Ovary (tissue), 3 donors: ENCODE measurements at regions not wholly inside any gene's neighbourhood (a gene's known extent, or its start where the extent isn't known, plus 50 kb on each side); places are given as distances from the start of the nearest gene placed in this dataset.

Experiments
- EP300 ChIP-seq: sonication (generic); formaldehyde crosslinking; IDR thresholded peaks from one replicate; pipeline ENCODE4 v1.6.1; 2017; ENCODE audit warnings: antibody characterized with exemption
- POLR2A ChIP-seq: fragments of 450-650 bp; IDR thresholded peaks from one replicate; pipeline ENCODE4 v1.6.1; 2017; ENCODE audit warnings: antibody characterized with exemption, mild to moderate bottlenecking, moderate library complexity
- TF ChIP-seq, protein P1 (sequence below), 3 donors: fragments of 450-650 bp in 2 of 3; fragments of 200-600 bp in 1 of 3; IDR thresholded peaks; one replicate each; pipeline versions ENCODE4 v1.5.1 to v1.8.0; 2016 to 2022; ENCODE audit warnings: antibody characterized with exemption in 3 of 3, mild to moderate bottlenecking in 1 of 3
- donor health status: DM: no; HTN: no; CAD: no.

DNA sequence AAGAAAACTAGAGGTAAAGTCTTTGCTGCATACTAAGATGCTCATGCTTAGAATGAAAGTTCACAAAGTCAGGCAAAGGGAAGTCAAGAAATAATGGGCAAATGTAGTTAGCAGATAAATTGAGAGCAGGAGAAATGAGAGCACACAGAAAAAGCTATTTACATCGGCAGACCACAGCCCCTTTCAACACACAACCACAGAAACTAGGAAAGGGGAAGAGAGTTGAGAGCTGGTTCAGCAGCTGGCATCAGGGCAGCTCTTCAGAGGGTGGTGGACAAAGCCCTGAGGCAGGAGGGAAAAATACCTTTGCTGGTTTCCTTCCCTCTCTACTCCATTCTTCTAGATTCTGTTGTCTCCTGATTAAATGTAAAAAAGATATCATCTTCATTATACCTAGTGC lies 95.4 kb upstream of the ANO4 start:
- TF ChIP-seq, protein P1, sequence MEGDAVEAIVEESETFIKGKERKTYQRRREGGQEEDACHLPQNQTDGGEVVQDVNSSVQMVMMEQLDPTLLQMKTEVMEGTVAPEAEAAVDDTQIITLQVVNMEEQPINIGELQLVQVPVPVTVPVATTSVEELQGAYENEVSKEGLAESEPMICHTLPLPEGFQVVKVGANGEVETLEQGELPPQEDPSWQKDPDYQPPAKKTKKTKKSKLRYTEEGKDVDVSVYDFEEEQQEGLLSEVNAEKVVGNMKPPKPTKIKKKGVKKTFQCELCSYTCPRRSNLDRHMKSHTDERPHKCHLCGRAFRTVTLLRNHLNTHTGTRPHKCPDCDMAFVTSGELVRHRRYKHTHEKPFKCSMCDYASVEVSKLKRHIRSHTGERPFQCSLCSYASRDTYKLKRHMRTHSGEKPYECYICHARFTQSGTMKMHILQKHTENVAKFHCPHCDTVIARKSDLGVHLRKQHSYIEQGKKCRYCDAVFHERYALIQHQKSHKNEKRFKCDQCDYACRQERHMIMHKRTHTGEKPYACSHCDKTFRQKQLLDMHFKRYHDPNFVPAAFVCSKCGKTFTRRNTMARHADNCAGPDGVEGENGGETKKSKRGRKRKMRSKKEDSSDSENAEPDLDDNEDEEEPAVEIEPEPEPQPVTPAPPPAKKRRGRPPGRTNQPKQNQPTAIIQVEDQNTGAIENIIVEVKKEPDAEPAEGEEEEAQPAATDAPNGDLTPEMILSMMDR (IDR thresholded peaks at IDR 0.05) = no peak
- TF ChIP-seq POLR2A (no peak), EP300 (no peak)
